ENCODE measurements at regions not wholly inside any gene's neighbourhood (a gene's known extent, or its start where the extent isn't known, plus 50 kb on each side); places are given as distances from the start of the nearest gene placed in this dataset.
A peak's percentile ranks its signal among the peaks of the same experiment; 100 is the strongest.

- no peaks in the 10 kb centered on the region for H3K36me3 ChIP-seq
- peaks cover 15% of the 10 kb centered on the region for H3K9me3 ChIP-seq (replicated peaks)
- intact Hi-C loops (cut with micrococcal nuclease) = no loop called here
- H3K4me1 ChIP-seq = peaks cover 27% of the 10 kb centered on the region
- no peak overlapping the region for H3K4me3 ChIP-seq
- DNase-seq = no peak
- no peaks in the 10 kb centered on the region for H3K27me3 ChIP-seq (ENCODE audit: low read depth)
- H3K27ac ChIP-seq (replicated peaks) = peak overlapping the region; percentile 86
- TF ChIP-seq CTCF (IDR thresholded peaks at IDR 0.05; ENCODE audit: borderline replicate concordance) = no peak
These were observed 220.1 kb downstream of the HACE1 start for GRCh38 chr6:104639668-104640067.

- Histone ChIP-seq H3K9me3 (replicated peaks) (peaks cover 20% of the 10 kb centered on the region), H3K27ac (replicated peaks) (peak overlapping the region; percentile 86), H3K36me3 (no peaks in the 10 kb centered on the region), H3K27me3 (ENCODE audit: low read depth) (no peaks in the 10 kb centered on the region), H3K4me1 (peaks cover 25% of the 10 kb centered on the region), H3K4me3 (no peak overlapping the region)
- peak; percentile 27 for DNase-seq
- intact Hi-C loops (cut with micrococcal nuclease) = no loop called here
- no peak for TF ChIP-seq CTCF (IDR thresholded peaks at IDR 0.05; ENCODE audit: borderline replicate concordance)
These were observed 220.9 kb downstream of the HACE1 start for GRCh38 chr6:104638841-104639290.

- Histone ChIP-seq H3K4me3 (no peak overlapping the region), H3K27ac (replicated peaks) (no peak overlapping the region), H3K27me3 (ENCODE audit: low read depth) (no peaks in the 10 kb centered on the region), H3K9me3 (replicated peaks) (peaks cover 16% of the 10 kb centered on the region), H3K36me3 (no peaks in the 10 kb centered on the region), H3K4me1 (peaks cover 8% of the 10 kb centered on the region)
- intact Hi-C loops (cut with micrococcal nuclease) = no loop called here
- DNase-seq = no peak
- TF ChIP-seq CTCF (IDR thresholded peaks at IDR 0.05; ENCODE audit: borderline replicate concordance) = no peak
These were observed 226.6 kb downstream of the HACE1 start for GRCh38 chr6:104633125-104633524.

- no peak for TF ChIP-seq CTCF (IDR thresholded peaks at IDR 0.05; ENCODE audit: borderline replicate concordance)
- Histone ChIP-seq H3K27me3 (ENCODE audit: low read depth) (no peaks in the 10 kb centered on the region), H3K4me1 (peaks cover 5% of the 10 kb centered on the region), H3K36me3 (no peaks in the 10 kb centered on the region), H3K9me3 (replicated peaks) (peaks cover 16% of the 10 kb centered on the region), H3K4me3 (no peak overlapping the region), H3K27ac (replicated peaks) (no peak overlapping the region)
- intact Hi-C loops (cut with micrococcal nuclease) = no loop called here
- DNase-seq = no peak
These were observed 227.1 kb downstream of the HACE1 start for GRCh38 chr6:104632588-104632987.

- H3K27me3 ChIP-seq (ENCODE audit: low read depth) = no peaks in the 10 kb centered on the region
- peak overlapping the region; percentile 36 for H3K27ac ChIP-seq (replicated peaks)
- peaks cover 16% of the 10 kb centered on the region for H3K9me3 ChIP-seq (replicated peaks)
- no peak for DNase-seq
- TF ChIP-seq CTCF (IDR thresholded peaks at IDR 0.05; ENCODE audit: borderline replicate concordance) = no peak
- intact Hi-C loops (cut with micrococcal nuclease) = no loop called here
- no peak overlapping the region for H3K4me3 ChIP-seq
- H3K4me1 ChIP-seq = peaks cover 5% of the 10 kb centered on the region
- H3K36me3 ChIP-seq = no peaks in the 10 kb centered on the region
These were observed 228.8 kb downstream of the HACE1 start for GRCh38 chr6:104630955-104631354.

GRCh38 chr6:104630522-104630921 is 229.2 kb downstream of the HACE1 start:
- H3K4me3 ChIP-seq = no peak overlapping the region
- peak overlapping the region; percentile 36 for H3K27ac ChIP-seq (replicated peaks)
- no peak for TF ChIP-seq CTCF (IDR thresholded peaks at IDR 0.05; ENCODE audit: borderline replicate concordance)
- DNase-seq = no peak
- intact Hi-C loops (cut with micrococcal nuclease) = no loop called here
- H3K9me3 ChIP-seq (replicated peaks) = peaks cover 14% of the 10 kb centered on the region
- H3K36me3 ChIP-seq = no peaks in the 10 kb centered on the region
- H3K4me1 ChIP-seq = peaks cover 5% of the 10 kb centered on the region
- no peaks in the 10 kb centered on the region for H3K27me3 ChIP-seq (ENCODE audit: low read depth)

Measured in left ventricle myocardium inferior (tissue), 1 donor.